ENCODE measurements at regions not wholly inside any gene's neighbourhood (a gene's known extent, or its start where the extent isn't known, plus 50 kb on each side); places are given as distances from the start of the nearest gene placed in this dataset.

DNA sequence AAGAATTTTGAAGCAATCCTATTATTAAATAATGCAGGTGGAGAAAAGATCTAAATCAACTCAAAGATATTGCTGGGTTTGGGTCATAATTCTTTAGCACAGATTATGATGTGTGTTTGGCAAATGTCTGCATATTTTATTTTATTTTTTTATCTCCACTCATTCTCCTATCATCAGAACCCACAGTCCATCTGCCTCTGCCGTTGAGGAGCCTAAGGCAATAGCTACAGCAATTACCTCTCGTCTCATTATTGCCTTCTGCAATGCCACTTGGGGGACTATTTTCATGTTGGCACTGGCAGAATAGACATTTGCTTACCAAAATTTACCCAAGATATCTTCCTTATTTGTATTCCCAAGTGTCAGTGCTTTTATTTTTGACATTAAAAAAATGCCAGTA is 815.9 kb upstream of the CNTNAP5 start:
- in situ Hi-C loops (cut with HindIII; ENCODE audit: low pct_unique_long_range_greater_than_20kb, low sequenced_read_pairs): no loop called here
- no peak for DNase-seq (ENCODE audit: low read depth in 1 of 2, low spot score in 1 of 2)
- TF ChIP-seq JUND (IDR thresholded peaks at IDR 0.05; ENCODE audit: low read depth): no peak

DNA sequence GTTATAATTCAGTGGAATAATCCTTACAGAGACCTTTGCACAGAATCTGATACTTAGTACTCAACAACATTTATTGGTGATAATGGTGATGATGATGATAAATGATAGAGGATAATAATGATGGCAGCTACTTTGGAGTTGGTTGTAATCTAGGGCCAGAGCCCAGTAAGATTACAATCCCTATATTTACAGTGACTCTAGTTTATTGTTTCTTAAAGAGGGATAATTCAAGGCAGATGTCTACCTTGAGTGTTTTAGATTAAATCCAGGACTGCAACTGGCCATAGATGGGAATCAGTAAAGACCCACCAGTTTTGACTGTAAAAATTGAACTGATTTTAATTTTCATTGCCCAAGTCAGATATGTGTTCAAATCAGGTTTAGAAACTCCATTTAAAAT is 813.9 kb upstream of the CNTNAP5 start:
- no peak for TF ChIP-seq JUND (IDR thresholded peaks at IDR 0.05; ENCODE audit: low read depth)
- no peak for DNase-seq (ENCODE audit: low read depth in 1 of 2, low spot score in 1 of 2)
- in situ Hi-C loops (cut with HindIII; ENCODE audit: low pct_unique_long_range_greater_than_20kb, low sequenced_read_pairs): no loop called here

DNA sequence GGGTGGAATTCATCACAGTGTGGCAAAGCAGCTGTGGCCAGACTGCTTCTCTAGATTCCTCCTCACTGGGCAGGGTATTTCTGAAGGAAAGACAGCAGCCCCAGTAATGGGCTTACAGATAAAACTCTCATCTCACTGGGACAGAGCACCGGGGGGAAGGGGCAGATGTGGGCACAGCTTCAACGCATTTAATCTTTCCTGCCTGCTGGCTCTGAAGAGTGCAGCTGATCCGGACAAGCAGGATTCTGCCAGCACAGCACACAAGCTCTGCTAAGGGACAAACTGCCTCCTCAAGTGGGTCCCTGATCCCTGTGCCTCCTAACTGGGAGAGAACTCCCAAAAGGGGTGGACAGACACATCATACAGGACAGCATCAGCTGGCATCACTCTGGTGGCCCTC is 779.9 kb upstream of the CNTNAP5 start:
- no peak for TF ChIP-seq JUND (IDR thresholded peaks at IDR 0.05; ENCODE audit: low read depth)
- in situ Hi-C loops (cut with HindIII; ENCODE audit: low pct_unique_long_range_greater_than_20kb, low sequenced_read_pairs): no loop called here
- DNase-seq (ENCODE audit: low read depth in 1 of 2, low spot score in 1 of 2): peak in 1 of 2 experiments; percentile 3

DNA sequence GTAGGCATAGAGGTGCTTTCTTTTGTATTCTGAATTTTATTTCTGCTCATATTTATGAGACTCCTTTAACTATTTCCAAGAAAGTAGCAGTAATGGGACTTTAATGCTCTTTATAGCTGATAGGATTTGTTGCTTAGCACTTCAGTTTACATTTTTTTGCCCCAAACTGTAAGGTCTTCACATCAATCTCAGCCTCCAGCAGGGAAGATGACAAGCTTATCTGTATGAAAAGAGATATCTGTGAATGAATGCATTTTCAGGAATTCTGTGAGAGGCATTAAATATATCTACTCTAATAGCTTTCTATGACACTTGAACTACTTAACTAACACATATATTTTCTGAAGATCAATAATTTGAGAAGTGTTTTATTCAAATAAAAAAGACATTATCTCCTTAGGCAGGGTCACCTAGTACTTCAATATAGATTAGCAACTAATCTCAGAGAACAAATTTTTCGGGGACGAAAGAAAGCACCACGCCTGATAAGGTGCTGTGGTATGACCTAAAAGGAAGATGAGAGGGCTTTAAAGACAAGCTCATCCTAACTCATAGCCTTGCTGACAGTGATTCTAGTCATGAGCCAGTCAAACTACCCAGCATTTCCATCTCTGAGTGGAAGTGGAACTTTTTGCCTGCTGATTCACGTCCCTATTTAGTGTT is 766.1 kb upstream of the CNTNAP5 start:
- no peak for TF ChIP-seq JUND (IDR thresholded peaks at IDR 0.05; ENCODE audit: low read depth)
- in situ Hi-C loops (cut with HindIII; ENCODE audit: low pct_unique_long_range_greater_than_20kb, low sequenced_read_pairs): no loop called here
- DNase-seq (ENCODE audit: low read depth in 1 of 2, low spot score in 1 of 2): no peak

DNA sequence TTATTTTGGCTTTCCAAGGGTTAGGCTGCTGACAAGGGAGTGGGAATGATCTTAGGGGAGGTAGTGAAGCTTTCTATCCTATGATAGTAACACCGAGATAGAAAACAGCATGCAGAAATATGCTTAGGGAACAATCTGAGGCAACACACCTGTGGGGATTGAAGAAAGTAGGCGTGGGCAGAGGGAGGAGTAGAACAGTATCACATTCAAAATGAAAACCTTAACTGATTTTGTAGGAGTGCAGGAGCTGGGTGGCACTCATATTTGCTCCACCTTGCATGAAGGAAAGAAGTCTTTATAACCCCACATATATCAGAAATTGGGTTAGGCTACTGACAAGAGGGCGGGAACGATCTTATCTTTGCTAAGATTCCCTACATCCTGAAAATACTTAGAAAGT is 762.2 kb upstream of the CNTNAP5 start:
- in situ Hi-C loops (cut with HindIII; ENCODE audit: low pct_unique_long_range_greater_than_20kb, low sequenced_read_pairs): no loop called here
- DNase-seq (ENCODE audit: low read depth in 1 of 2, low spot score in 1 of 2): no peak
- TF ChIP-seq JUND (IDR thresholded peaks at IDR 0.05; ENCODE audit: low read depth): no peak

DNA sequence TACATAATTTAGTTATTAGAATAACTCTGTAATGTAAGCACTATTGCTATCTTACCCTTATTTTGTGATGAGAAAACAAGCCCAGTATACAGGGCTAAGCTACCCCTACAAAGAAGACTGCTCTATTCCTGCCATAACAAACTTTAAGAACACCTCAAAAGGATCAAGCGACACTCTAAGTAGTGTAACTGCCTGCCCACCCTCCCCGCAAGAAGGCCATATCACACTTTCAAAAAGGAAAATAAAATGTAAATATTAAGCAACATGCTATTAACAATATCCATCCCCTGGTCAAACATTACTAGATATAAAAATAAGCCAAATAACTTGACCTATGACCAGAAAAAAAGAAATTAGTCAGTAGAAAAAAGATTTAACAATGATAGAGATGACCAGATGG is 741.7 kb upstream of the CNTNAP5 start:
- TF ChIP-seq JUND (IDR thresholded peaks at IDR 0.05; ENCODE audit: low read depth): no peak
- in situ Hi-C loops (cut with HindIII; ENCODE audit: low pct_unique_long_range_greater_than_20kb, low sequenced_read_pairs): no loop called here

DNA sequence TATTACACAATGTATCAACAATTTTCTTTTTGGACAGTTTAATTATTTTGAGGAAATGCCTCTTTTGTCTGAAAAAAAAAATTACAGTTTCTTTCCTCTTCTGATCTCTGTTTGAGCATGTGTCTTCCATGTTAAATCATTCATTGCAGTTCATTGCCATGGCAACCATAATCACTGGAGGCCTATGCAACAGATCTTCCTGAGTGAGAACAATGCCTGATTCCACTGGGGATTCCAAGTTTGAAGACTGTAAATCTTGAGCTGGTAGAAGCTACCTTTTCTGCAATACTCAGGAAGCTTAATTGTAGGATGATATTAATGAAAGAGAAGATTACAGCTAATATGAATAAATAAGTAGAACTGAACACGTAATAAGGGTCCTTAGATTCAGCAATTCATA is 721.4 kb upstream of the CNTNAP5 start:
- TF ChIP-seq JUND (IDR thresholded peaks at IDR 0.05; ENCODE audit: low read depth): no peak
- no peak for DNase-seq (ENCODE audit: low read depth in 1 of 2, low spot score in 1 of 2)
- in situ Hi-C loops (cut with HindIII; ENCODE audit: low pct_unique_long_range_greater_than_20kb, low sequenced_read_pairs): no loop called here

More for the DNA sequence above, 741.7 kb upstream of the CNTNAP5 start:
- no peak for DNase-seq (ENCODE audit: low read depth in 1 of 2, low spot score in 1 of 2)

All from T47D (cell line).